OCI-LY7 (cell line): ENCODE measurements at regions not wholly inside any gene's neighbourhood (a gene's known extent, or its start where the extent isn't known, plus 50 kb on each side); places are given as distances from the start of the nearest gene placed in this dataset.

Experiments
- CTCF ChIP-seq: fragments of 200-600 bp; sonication (generic); conservative IDR thresholded peaks from 2 replicates; pipeline ENCODE4 v1.5.1; 2014; ENCODE audit warnings: mild to moderate bottlenecking, antibody characterized with exemption, low read length, moderate library complexity, mixed read lengths
- EZH2phosphoT487 ChIP-seq: fragments of 200-600 bp; sonication (generic); IDR thresholded peaks from 2 replicates; pipeline ENCODE4 v1.6.1; 2018; ENCODE audit warnings: low read depth, borderline replicate concordance, mild to moderate bottlenecking, mixed run types, antibody characterized with exemption, low read length, moderate library complexity, mixed read lengths

- TF ChIP-seq CTCF (no peak), EZH2phosphoT487 (no peak)
Measured at GRCh38 chr6:137795501-137795900, 71.6 kb upstream of the TNFAIP3 start.
